B cell (primary cell): ENCODE measurements at regions not wholly inside any gene's neighbourhood (a gene's known extent, or its start where the extent isn't known, plus 50 kb on each side); places are given as distances from the start of the nearest gene placed in this dataset.

ENCODE experiments used
- ATAC-seq: fragments of 200-7000 bp; cut with Tn5 transposase; one replicate; pipeline ENCODE4 v1.10.0; 2021; ENCODE audit warnings: low read depth, mild to moderate bottlenecking, moderate number of reproducible peaks, moderate library complexity
- CTCF ChIA-PET: fragments of 350-600 bp; sonication (Branson Sonifier 250); formaldehyde crosslinking; loops from one replicate; lab custom pipeline; 2021; ENCODE audit warnings: antibody characterized with exemption, inconsistent platforms; lab: Charles Lee
- POLR2A ChIA-PET: fragments of 350-600 bp; sonication (Branson Sonifier 250); formaldehyde crosslinking; loops from one replicate; lab custom pipeline; 2021; ENCODE audit warnings: antibody characterized with exemption; lab: Charles Lee
- DNase-seq: peaks from one replicate; pipeline ENCODE4 v3.0.0; 2013
- H2AFZ ChIP-seq: 2 replicates; pipeline ENCODE4 v1.6.1; 2012; ENCODE audit warnings: mild to moderate bottlenecking, low read depth, low read length; ENCODE audit not compliant: insufficient read depth, poor library complexity, severe bottlenecking
- H3K27ac ChIP-seq, 2 donors: 1 replicate in 1 of 2; 2 replicates in 1 of 2; pipeline ENCODE4 v1.5.1; 2012 to 2013; ENCODE audit warnings: low read length in 2 of 2, mild to moderate bottlenecking in 2 of 2, moderate library complexity in 1 of 2
- H3K27me3 ChIP-seq, 4 experiments: fragments of 200-600 bp in 1 of 4; sonication (generic) in 1 of 4; replicated peaks in 1 of 4; 1 replicate in 2 of 4; 2 replicates in 2 of 4; pipeline versions ENCODE4 v1.6.1 to v1.7.0; 2013 to 2016; ENCODE audit warnings: low read length in 3 of 4, mild to moderate bottlenecking in 2 of 4, mixed read lengths in 1 of 4, moderate library complexity in 1 of 4; ENCODE audit not compliant: insufficient read depth in 4 of 4, control insufficient read depth in 3 of 4; ENCODE audit errors: control extremely low read depth in 1 of 4
- H3K36me3 ChIP-seq, 2 experiments: replicated peaks in 1 of 2; 1 replicate in 1 of 2; 2 replicates in 1 of 2; pipeline versions ENCODE4 v1.6.1 to v1.7.1; 2013; ENCODE audit warnings: low read length in 1 of 2; ENCODE audit not compliant: insufficient read depth in 2 of 2, control insufficient read depth in 1 of 2; ENCODE audit errors: control extremely low read depth in 1 of 2, extremely low read depth in 1 of 2
- H3K4me1 ChIP-seq, 2 donors: fragments of 200-600 bp in 1 of 2; sonication (generic) in 1 of 2; 1 replicate in 1 of 2; 2 replicates in 1 of 2; pipeline versions ENCODE4 v1.5.1 to v1.6.1; 2013 to 2017; ENCODE audit warnings: low read length in 2 of 2; ENCODE audit not compliant: control insufficient read depth in 2 of 2, insufficient read depth in 2 of 2
- H3K4me2 ChIP-seq: replicated peaks from 2 replicates; pipeline ENCODE3; 2012; ENCODE audit warnings: mild to moderate bottlenecking, low read depth, low read length; ENCODE audit not compliant: poor library complexity, severe bottlenecking
- H3K4me3 ChIP-seq, 5 experiments: fragments of 200-600 bp in 1 of 5; sonication (generic) in 1 of 5; 1 replicate in 3 of 5; 2 replicates in 2 of 5; pipeline versions ENCODE4 v1.5.1 to v1.7.0; 2011 to 2016; ENCODE audit warnings: low read length in 4 of 5, mild to moderate bottlenecking in 4 of 5, low read depth in 2 of 5, control low read depth in 1 of 5, moderate library complexity in 1 of 5; ENCODE audit not compliant: insufficient read depth in 1 of 5; ENCODE audit errors: control extremely low read depth in 1 of 5, extremely low read depth in 1 of 5
- H3K79me2 ChIP-seq: fragments of 200-600 bp; sonication (generic); one replicate; pipeline ENCODE4 v1.6.0; 2016; ENCODE audit warnings: low read length; ENCODE audit not compliant: control insufficient read depth, insufficient read depth
- H3K9ac ChIP-seq: fragments of 200-600 bp; sonication (generic); 2 replicates; pipeline ENCODE4 v1.6.1; 2017; ENCODE audit warnings: mild to moderate bottlenecking, low read length, moderate library complexity
- H3K9me3 ChIP-seq, 3 donors: one replicate each; pipeline versions ENCODE4 v1.6.1 to v1.7.1; 2013; ENCODE audit warnings: low read length in 2 of 3; ENCODE audit not compliant: control insufficient read depth in 2 of 3, insufficient read depth in 1 of 3; ENCODE audit errors: control extremely low read depth in 1 of 3
- H4K20me1 ChIP-seq: 2 replicates; pipeline ENCODE4 v1.6.0; 2012; ENCODE audit warnings: mild to moderate bottlenecking, low read length; ENCODE audit not compliant: insufficient read depth, control insufficient read depth, poor library complexity, severe bottlenecking
- H3K27ac Mint-ChIP-seq: one replicate; pipeline ENCODE4 v1.8.0; 2021; ENCODE audit warnings: mixed read lengths
- H3K27me3 Mint-ChIP-seq: one replicate; pipeline ENCODE4 v1.8.0; 2021; ENCODE audit warnings: mixed read lengths
- H3K4me1 Mint-ChIP-seq: one replicate; pipeline ENCODE4 v1.8.0; 2021; ENCODE audit warnings: mixed read lengths
- H3K4me3 Mint-ChIP-seq: one replicate; pipeline ENCODE4 v1.8.0; 2021; ENCODE audit warnings: mixed read lengths
- H3K9me3 Mint-ChIP-seq: one replicate; pipeline ENCODE4 v1.8.0; 2022; ENCODE audit warnings: mixed read lengths; ENCODE audit not compliant: insufficient read depth
- CTCF ChIP-seq: fragments of 200-600 bp; IDR thresholded peaks from one replicate; pipeline ENCODE4 v1.8.0; 2022; ENCODE audit warnings: antibody characterized with exemption, mild to moderate bottlenecking
- EZH2 ChIP-seq: IDR thresholded peaks from 2 replicates; pipeline ENCODE4 v1.6.1; 2012; ENCODE audit warnings: borderline replicate concordance, low read depth, mild to moderate bottlenecking, moderate library complexity, low read length; ENCODE audit not compliant: insufficient read depth, poor library complexity, severe bottlenecking
- WGBS: methylation state at CpG from one replicate; pipeline ENCODE4 v1.1.5; 2013; ENCODE audit warnings: missing lambda C conversion rate; ENCODE audit not compliant: insufficient coverage; 5-methylcytosine and 5-hydroxymethylcytosine counted together
- intact Hi-C: fragments of 100-400 bp; cut with micrococcal nuclease; formaldehyde crosslinking; loops from one replicate; pipeline ENCODE4 v1.10.0; 2022

GRCh38 chr5:82408033-82408432 is 129.9 kb upstream of the RPS23 start:
- no peaks in the 10 kb centered on the region for H3K4me1 Mint-ChIP-seq
- H3K9me3 ChIP-seq: no peaks in the 10 kb centered on the region
- H3K27ac ChIP-seq: no peak overlapping the region
- POLR2A ChIA-PET: no interaction called here
- no peak overlapping the region for H3K9ac ChIP-seq
- no peak overlapping the region for H3K4me3 Mint-ChIP-seq
- no peaks in the 10 kb centered on the region for H3K27me3 Mint-ChIP-seq
- DNase-seq: no peak
- CTCF ChIA-PET: no interaction called here
- ATAC-seq: no peak
- no peaks in the 10 kb centered on the region for H3K4me1 ChIP-seq
- 90% methylated on average over 2 of the region's 3 CpGs for WGBS
- H3K9me3 Mint-ChIP-seq: peaks cover 4% of the 10 kb centered on the region
- no peaks in the 10 kb centered on the region for H4K20me1 ChIP-seq
- H3K79me2 ChIP-seq: no peaks in the 10 kb centered on the region
- H2AFZ ChIP-seq: no peak overlapping the region
- intact Hi-C loops: no loop called here
- H3K27me3 ChIP-seq: no peaks in the 10 kb centered on the region
- no peak overlapping the region for H3K4me3 ChIP-seq
- H3K4me2 ChIP-seq: no peak overlapping the region
- TF ChIP-seq EZH2 (no peak), CTCF (no peak)
- no peak overlapping the region for H3K27ac Mint-ChIP-seq
- no peaks in the 10 kb centered on the region for H3K36me3 ChIP-seq

- Histone ChIP-seq H3K9ac (no peak overlapping the region), H4K20me1 (no peaks in the 10 kb centered on the region), H2AFZ (no peak overlapping the region), H3K27ac (no peak overlapping the region), H3K4me2 (no peak overlapping the region), H3K27me3 (no peaks in the 10 kb centered on the region), H3K4me3 (no peak overlapping the region), H3K4me1 (no peaks in the 10 kb centered on the region), H3K79me2 (no peaks in the 10 kb centered on the region), H3K36me3 (no peaks in the 10 kb centered on the region), H3K9me3 (no peaks in the 10 kb centered on the region)
- no peaks in the 10 kb centered on the region for H3K27me3 Mint-ChIP-seq
- H3K4me1 Mint-ChIP-seq: no peaks in the 10 kb centered on the region
- no peak overlapping the region for H3K27ac Mint-ChIP-seq
- DNase-seq: no peak
- TF ChIP-seq EZH2: no peak
- CTCF ChIA-PET: no interaction called here
- peaks cover 4% of the 10 kb centered on the region for H3K9me3 Mint-ChIP-seq
- POLR2A ChIA-PET: no interaction called here
- H3K4me3 Mint-ChIP-seq: no peak overlapping the region
- intact Hi-C loops: no loop called here
- no peak for ATAC-seq
- 84% methylated on average over 9 of the region's 13 CpGs for WGBS
Observed at GRCh38 chr5:82406205-82406773, 128.1 kb upstream of the RPS23 start.
